CD4-positive, alpha-beta T cell treated with Interferon alpha-2 for 1 hour (primary cell): ENCODE measurements at regions not wholly inside any gene's neighbourhood (a gene's known extent, or its start where the extent isn't known, plus 50 kb on each side); places are given as distances from the start of the nearest gene placed in this dataset.

Experiments
- DNase-seq, 2 donors: peaks; one replicate each; pipeline ENCODE4 v3.0.0-alpha.2; 2020 to 2022

GRCh38 chr18:40066368-40066767 is 1888.7 kb upstream of the PIK3C3 start:
- DNase-seq, result no peak

GRCh38 chr18:40063488-40063887 is 1891.5 kb upstream of the PIK3C3 start:
- DNase-seq, result no peak

GRCh38 chr18:40061086-40061485 is 1893.9 kb upstream of the PIK3C3 start:
- DNase-seq, result no peak

GRCh38 chr18:40060562-40060961 is 1894.5 kb upstream of the PIK3C3 start:
- DNase-seq, result no peak

GRCh38 chr18:40058811-40059570 is 1896.0 kb upstream of the PIK3C3 start:
- no peak for DNase-seq

- DNase-seq, result no peak
These were observed 1898.8 kb upstream of the PIK3C3 start for GRCh38 chr18:40056079-40056692.

- no peak for DNase-seq
These were observed 1899.8 kb upstream of the PIK3C3 start for GRCh38 chr18:40055262-40055661.

GRCh38 chr18:40049716-40050115 is 1905.3 kb upstream of the PIK3C3 start:
- DNase-seq, result no peak

- no peak for DNase-seq
These were observed 1906.0 kb upstream of the PIK3C3 start for GRCh38 chr18:40048886-40049650.

- no peak for DNase-seq
These were observed 1906.8 kb upstream of the PIK3C3 start for GRCh38 chr18:40048253-40048652.

- no peak for DNase-seq
These were observed 1908.4 kb upstream of the PIK3C3 start for GRCh38 chr18:40046596-40046995.

- DNase-seq, result no peak
These were observed 1913.1 kb upstream of the PIK3C3 start for GRCh38 chr18:40041951-40042350.

- no peak for DNase-seq
These were observed 1914.5 kb upstream of the PIK3C3 start for GRCh38 chr18:40040574-40040973.

- DNase-seq, result no peak
These were observed 1917.7 kb upstream of the PIK3C3 start for GRCh38 chr18:40037356-40037755.

GRCh38 chr18:40036861-40037260 is 1918.2 kb upstream of the PIK3C3 start:
- DNase-seq, result no peak

- no peak for DNase-seq
These were observed 1919.1 kb upstream of the PIK3C3 start for GRCh38 chr18:40035966-40036365.

GRCh38 chr18:40032076-40032475 is 1923.0 kb upstream of the PIK3C3 start:
- no peak for DNase-seq

GRCh38 chr18:40031435-40031834 is 1923.6 kb upstream of the PIK3C3 start:
- no peak for DNase-seq

- no peak for DNase-seq
These were observed 1935.1 kb upstream of the PIK3C3 start for GRCh38 chr18:40019797-40020392.

GRCh38 chr18:40018266-40018665 is 1936.8 kb upstream of the PIK3C3 start:
- DNase-seq, result no peak

- no peak for DNase-seq
These were observed 1938.0 kb upstream of the PIK3C3 start for GRCh38 chr18:40017021-40017420.

- no peak for DNase-seq
These were observed 1938.6 kb upstream of the PIK3C3 start for GRCh38 chr18:40016405-40016804.

- no peak for DNase-seq
These were observed 1941.9 kb upstream of the PIK3C3 start for GRCh38 chr18:40013001-40013609.
